HL-60 (cell line): ENCODE measurements at regions not wholly inside any gene's neighbourhood (a gene's known extent, or its start where the extent isn't known, plus 50 kb on each side); places are given as distances from the start of the nearest gene placed in this dataset.

Experiments
- DNase-seq, 2 experiments: peaks; one replicate each; pipeline ENCODE4 v3.0.0-alpha.2; 2010 to 2020; ENCODE audit warnings: low read depth in 1 of 2, low spot score in 1 of 2
- H3K27ac ChIP-seq: fragments of 250-450 bp; sonication (Bioruptor Pico); replicated peaks from 2 replicates; pipeline ENCODE4 v1.5.1; 2020; ENCODE audit warnings: mild to moderate bottlenecking, moderate library complexity
- H3K27me3 ChIP-seq: fragments of 250-450 bp; sonication (Bioruptor Pico); 2 replicates; pipeline ENCODE4 v1.5.1; 2021; ENCODE audit warnings: mild to moderate bottlenecking, moderate library complexity; ENCODE audit not compliant: insufficient read depth, poor library complexity, severe bottlenecking
- H3K4me3 ChIP-seq: replicated peaks from 2 replicates; pipeline ENCODE4 v1.5.1; 2011; ENCODE audit warnings: mild to moderate bottlenecking, control low read depth, low read length; ENCODE audit not compliant: insufficient read depth
- GABPA ChIP-seq: IDR thresholded peaks from 2 replicates; pipeline ENCODE4 v1.6.1; 2012; ENCODE audit warnings: low read depth
- POLR2AphosphoS5 ChIP-seq: IDR thresholded peaks from 2 replicates; pipeline ENCODE4 v1.6.1; 2012; ENCODE audit warnings: low read depth
- SPI1 ChIP-seq: IDR thresholded peaks from 2 replicates; pipeline ENCODE4 v1.6.1; 2012; ENCODE audit warnings: low read depth, mild to moderate bottlenecking, borderline replicate concordance
- TF ChIP-seq, protein P1 (sequence below): IDR thresholded peaks from one replicate; pipeline ENCODE4 v1.5.1; 2011; ENCODE audit warnings: low read length, control low read depth, inconsistent platforms; ENCODE audit not compliant: insufficient read depth
- TF ChIP-seq, protein P2 (sequence below): IDR thresholded peaks from 2 replicates; pipeline ENCODE4 v1.6.1; 2012; ENCODE audit warnings: low read depth; ENCODE audit not compliant: insufficient replicate concordance

DNA sequence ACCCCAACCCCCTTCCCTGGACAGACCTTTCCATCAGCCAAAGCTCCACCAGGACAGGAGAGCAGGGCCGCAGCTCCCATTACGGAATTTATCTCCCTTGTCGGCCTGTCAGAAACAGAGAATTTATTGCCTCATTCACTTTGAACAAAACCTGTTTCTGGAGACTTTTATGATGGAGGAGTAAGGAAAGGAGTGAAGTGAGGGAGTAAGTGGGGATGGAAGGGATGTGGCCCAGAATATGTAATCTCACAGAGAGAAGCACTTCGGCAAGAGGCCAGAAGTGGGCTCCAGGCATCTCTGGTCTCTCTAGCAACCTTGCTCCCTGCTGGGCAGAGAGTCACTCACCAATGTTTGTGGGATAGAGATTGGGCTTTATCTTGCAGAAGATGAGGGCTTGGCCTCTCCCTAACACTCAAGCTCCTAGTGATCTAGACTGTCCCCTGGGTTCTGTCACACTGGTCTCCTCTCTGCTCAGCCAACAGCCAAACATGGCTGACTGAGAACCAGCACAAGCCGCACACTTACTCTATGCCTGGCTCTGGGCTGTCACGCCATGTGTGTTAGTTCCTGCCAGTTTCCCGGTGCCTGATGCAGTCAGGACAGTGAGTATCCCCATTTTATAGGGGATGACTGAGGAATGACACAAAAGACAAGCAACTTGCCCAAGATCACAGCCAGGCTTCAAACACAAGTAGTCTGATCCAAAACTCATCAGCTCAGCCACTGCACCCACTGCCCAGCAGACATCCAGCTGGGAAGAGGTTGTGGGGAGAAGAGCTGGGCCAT lies 149.4 kb upstream of the ZMIZ1 start:
- TF ChIP-seq SPI1 (no peak), POLR2AphosphoS5 (no peak), GABPA (no peak)
- TF ChIP-seq, protein P1, sequence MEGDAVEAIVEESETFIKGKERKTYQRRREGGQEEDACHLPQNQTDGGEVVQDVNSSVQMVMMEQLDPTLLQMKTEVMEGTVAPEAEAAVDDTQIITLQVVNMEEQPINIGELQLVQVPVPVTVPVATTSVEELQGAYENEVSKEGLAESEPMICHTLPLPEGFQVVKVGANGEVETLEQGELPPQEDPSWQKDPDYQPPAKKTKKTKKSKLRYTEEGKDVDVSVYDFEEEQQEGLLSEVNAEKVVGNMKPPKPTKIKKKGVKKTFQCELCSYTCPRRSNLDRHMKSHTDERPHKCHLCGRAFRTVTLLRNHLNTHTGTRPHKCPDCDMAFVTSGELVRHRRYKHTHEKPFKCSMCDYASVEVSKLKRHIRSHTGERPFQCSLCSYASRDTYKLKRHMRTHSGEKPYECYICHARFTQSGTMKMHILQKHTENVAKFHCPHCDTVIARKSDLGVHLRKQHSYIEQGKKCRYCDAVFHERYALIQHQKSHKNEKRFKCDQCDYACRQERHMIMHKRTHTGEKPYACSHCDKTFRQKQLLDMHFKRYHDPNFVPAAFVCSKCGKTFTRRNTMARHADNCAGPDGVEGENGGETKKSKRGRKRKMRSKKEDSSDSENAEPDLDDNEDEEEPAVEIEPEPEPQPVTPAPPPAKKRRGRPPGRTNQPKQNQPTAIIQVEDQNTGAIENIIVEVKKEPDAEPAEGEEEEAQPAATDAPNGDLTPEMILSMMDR, result no peak
- TF ChIP-seq, protein P2, sequence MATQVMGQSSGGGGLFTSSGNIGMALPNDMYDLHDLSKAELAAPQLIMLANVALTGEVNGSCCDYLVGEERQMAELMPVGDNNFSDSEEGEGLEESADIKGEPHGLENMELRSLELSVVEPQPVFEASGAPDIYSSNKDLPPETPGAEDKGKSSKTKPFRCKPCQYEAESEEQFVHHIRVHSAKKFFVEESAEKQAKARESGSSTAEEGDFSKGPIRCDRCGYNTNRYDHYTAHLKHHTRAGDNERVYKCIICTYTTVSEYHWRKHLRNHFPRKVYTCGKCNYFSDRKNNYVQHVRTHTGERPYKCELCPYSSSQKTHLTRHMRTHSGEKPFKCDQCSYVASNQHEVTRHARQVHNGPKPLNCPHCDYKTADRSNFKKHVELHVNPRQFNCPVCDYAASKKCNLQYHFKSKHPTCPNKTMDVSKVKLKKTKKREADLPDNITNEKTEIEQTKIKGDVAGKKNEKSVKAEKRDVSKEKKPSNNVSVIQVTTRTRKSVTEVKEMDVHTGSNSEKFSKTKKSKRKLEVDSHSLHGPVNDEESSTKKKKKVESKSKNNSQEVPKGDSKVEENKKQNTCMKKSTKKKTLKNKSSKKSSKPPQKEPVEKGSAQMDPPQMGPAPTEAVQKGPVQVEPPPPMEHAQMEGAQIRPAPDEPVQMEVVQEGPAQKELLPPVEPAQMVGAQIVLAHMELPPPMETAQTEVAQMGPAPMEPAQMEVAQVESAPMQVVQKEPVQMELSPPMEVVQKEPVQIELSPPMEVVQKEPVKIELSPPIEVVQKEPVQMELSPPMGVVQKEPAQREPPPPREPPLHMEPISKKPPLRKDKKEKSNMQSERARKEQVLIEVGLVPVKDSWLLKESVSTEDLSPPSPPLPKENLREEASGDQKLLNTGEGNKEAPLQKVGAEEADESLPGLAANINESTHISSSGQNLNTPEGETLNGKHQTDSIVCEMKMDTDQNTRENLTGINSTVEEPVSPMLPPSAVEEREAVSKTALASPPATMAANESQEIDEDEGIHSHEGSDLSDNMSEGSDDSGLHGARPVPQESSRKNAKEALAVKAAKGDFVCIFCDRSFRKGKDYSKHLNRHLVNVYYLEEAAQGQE, result no peak
- Histone ChIP-seq H3K27ac (no peak overlapping the region), H3K4me3 (no peak overlapping the region), H3K27me3 (no peaks in the 10 kb centered on the region)
- DNase-seq, result no peak

DNA sequence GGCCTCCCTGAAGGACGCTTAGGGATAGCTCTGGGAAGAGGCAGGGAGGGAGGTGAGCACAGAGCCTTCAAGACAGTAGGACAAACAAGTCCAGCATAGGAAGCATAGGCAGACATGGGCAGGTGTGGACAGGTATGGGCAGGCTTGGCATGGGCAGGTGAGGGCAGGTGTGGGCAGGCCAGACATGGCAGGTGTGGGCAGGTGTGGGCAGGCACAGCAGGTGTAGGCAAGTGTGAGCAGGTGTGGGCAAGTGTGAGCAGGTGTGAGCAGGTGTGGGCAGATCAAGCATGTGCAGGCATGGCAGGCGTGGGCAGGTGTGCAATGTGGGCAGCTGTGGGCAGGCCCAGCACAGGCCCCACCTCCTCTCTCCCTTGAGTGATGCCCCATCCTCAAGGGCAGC lies 148.8 kb upstream of the ZMIZ1 start:
- Histone ChIP-seq H3K4me3 (no peak overlapping the region), H3K27me3 (no peaks in the 10 kb centered on the region), H3K27ac (no peak overlapping the region)
- DNase-seq, result no peak
- TF ChIP-seq GABPA, result no peak
- TF ChIP-seq, protein P2, result no peak
- no peak for TF ChIP-seq POLR2AphosphoS5
- TF ChIP-seq, protein P1, result no peak
- no peak for TF ChIP-seq SPI1

DNA sequence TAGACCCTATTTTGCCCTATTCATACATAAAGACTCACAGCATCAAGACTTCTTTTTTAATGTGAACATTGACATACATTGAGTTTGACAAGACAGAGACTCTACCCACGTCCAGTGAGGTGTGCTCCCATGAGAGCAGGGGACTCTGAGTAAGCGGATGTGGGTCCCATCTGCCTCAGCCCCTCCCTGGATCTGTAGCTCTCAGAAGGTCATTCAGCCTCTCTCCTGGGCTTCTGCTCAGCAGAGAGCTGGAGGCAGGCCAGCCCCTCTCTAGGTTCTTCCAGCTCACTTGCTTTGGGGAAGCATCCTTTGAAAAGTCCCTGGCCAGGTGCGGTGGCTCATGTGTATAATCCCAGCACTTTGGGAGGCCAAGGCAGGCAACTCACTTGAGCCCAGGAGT lies 146.9 kb upstream of the ZMIZ1 start:
- H3K27me3 ChIP-seq, result no peaks in the 10 kb centered on the region
- H3K27ac ChIP-seq, result no peak overlapping the region
- no peak for DNase-seq
- TF ChIP-seq, protein P2, result no peak
- TF ChIP-seq, protein P1, result no peak
- TF ChIP-seq GABPA (no peak), SPI1 (no peak), POLR2AphosphoS5 (no peak)
- no peak overlapping the region for H3K4me3 ChIP-seq
